GM12878 (cell line): ENCODE measurements at regions not wholly inside any gene's neighbourhood (a gene's known extent, or its start where the extent isn't known, plus 50 kb on each side); places are given as distances from the start of the nearest gene placed in this dataset.

Experiments
- ATAC-seq: fragments of 200-7000 bp; cut with Tn5 transposase; 3 replicates; pipeline ENCODE4 v1.9.1; 2020; ENCODE audit warnings: mild to moderate bottlenecking, moderate library complexity
- BruUV-seq: library from RNA; stranded (reverse); fragments of 400-500 nt; replicated peaks from 2 replicates; lab custom pipeline; 2021; lab: Mats Ljungman, UMichigan
- CTCF ChIA-PET: fragments of 300-600 bp; sonication (Branson Sonifier 250); formaldehyde crosslinking; extraction: SDS; loops from one replicate; lab custom pipeline; 2021; ENCODE audit warnings: inconsistent platforms; lab: Yijun Ruan, JAX
- POLR2A ChIA-PET: fragments of 350-600 bp; formaldehyde crosslinking; extraction: SDS; loops from one replicate; lab custom pipeline; 2021; ENCODE audit warnings: inconsistent platforms; lab: Charles Lee
- RAD21 ChIA-PET: fragments of 300-600 bp; sonication (Branson Sonifier 250); formaldehyde crosslinking; loops from one replicate; lab custom pipeline; 2023; ENCODE audit warnings: antibody characterized with exemption; ENCODE audit not compliant: unreplicated experiment; lab: Charles Lee
- SMC1A ChIA-PET: fragments of 300-600 bp; sonication (Branson Sonifier 250); formaldehyde crosslinking; loops from one replicate; lab custom pipeline; 2023; ENCODE audit not compliant: unreplicated experiment, uncharacterized antibody; lab: Charles Lee
- DNase-seq: peaks from one replicate; pipeline ENCODE4 v3.0.0-alpha.2; 2011; ENCODE audit warnings: low read depth, low spot score
- FAIRE-seq: peaks from 3 replicates; lab custom pipeline; 2011; peaks lifted over from hg19 to GRCh38; lab: Jason Lieb, UNC
- H2AFZ ChIP-seq: 2 replicates; pipeline ENCODE4 v1.6.0; 2011; ENCODE audit warnings: low read depth, low read length, control low read depth; ENCODE audit not compliant: control insufficient read depth
- H3K27ac ChIP-seq: 2 replicates; pipeline ENCODE4 v1.5.1; 2011; ENCODE audit warnings: control low read depth; ENCODE audit not compliant: control insufficient read depth, insufficient read depth
- H3K27me3 ChIP-seq, 2 experiments: replicated peaks in 1 of 2; 2 replicates each; pipeline versions ENCODE4 v1.6.0 to v1.6.1; 2011; ENCODE audit warnings: low read length in 1 of 2; ENCODE audit not compliant: control insufficient read depth in 2 of 2, insufficient read depth in 2 of 2
- H3K36me3 ChIP-seq, 2 experiments: 2 replicates each; pipeline ENCODE4 v1.5.1; 2011; ENCODE audit warnings: low read length in 1 of 2; ENCODE audit not compliant: control insufficient read depth in 2 of 2, insufficient read depth in 2 of 2
- H3K4me1 ChIP-seq: 2 replicates; pipeline ENCODE4 v1.6.1; 2011; ENCODE audit warnings: mild to moderate bottlenecking, low read length, moderate library complexity, mixed read lengths; ENCODE audit not compliant: control insufficient read depth, insufficient read depth
- H3K4me2 ChIP-seq: 2 replicates; pipeline ENCODE4 v1.6.0; 2011; ENCODE audit warnings: control low read depth; ENCODE audit not compliant: control insufficient read depth, insufficient read depth
- H3K4me3 ChIP-seq: fragments of 200-600 bp; sonication (generic); 2 replicates; pipeline ENCODE4 v1.5.1; 2016
- H3K79me2 ChIP-seq: 2 replicates; pipeline ENCODE4 v1.6.0; 2011; ENCODE audit warnings: low read length; ENCODE audit not compliant: control insufficient read depth, insufficient read depth
- H3K9ac ChIP-seq: 2 replicates; pipeline ENCODE4 v1.8.0; 2011; ENCODE audit warnings: low read length, control low read depth, mixed read lengths; ENCODE audit not compliant: control insufficient read depth, insufficient read depth
- H3K9me3 ChIP-seq: replicated peaks from 3 replicates; pipeline ENCODE4 v1.5.1; 2011; ENCODE audit warnings: mild to moderate bottlenecking, low read length; ENCODE audit not compliant: control insufficient read depth, insufficient read depth
- H4K20me1 ChIP-seq: 2 replicates; pipeline ENCODE4 v1.6.0; 2011; ENCODE audit not compliant: control insufficient read depth, insufficient read depth
- CBX3 ChIP-seq: fragments of 200-600 bp; sonication (generic); IDR thresholded peaks from 2 replicates; pipeline ENCODE4 v1.6.1; 2016; ENCODE audit warnings: low read depth, borderline replicate concordance
- CEBPB ChIP-seq, 2 experiments: fragments of 150-350 bp in 1 of 2; IDR thresholded peaks; 2 replicates each; pipeline ENCODE4 v1.6.1; 2012 to 2014; ENCODE audit warnings: low read depth in 2 of 2, low read length in 2 of 2, borderline replicate concordance in 1 of 2, inconsistent platforms in 1 of 2
- GATAD2B ChIP-seq: fragments of 450-650 bp; conservative IDR thresholded peaks from 2 replicates; pipeline ENCODE4 v1.6.1; 2017; ENCODE audit warnings: low read depth, mild to moderate bottlenecking, moderate library complexity
- IKZF2 ChIP-seq, 2 experiments: fragments of 450-650 bp; IDR thresholded peaks; 2 replicates each; pipeline ENCODE4 v1.6.1; 2017; ENCODE audit warnings: mild to moderate bottlenecking in 2 of 2, moderate library complexity in 2 of 2
- RFX5 ChIP-seq: IDR thresholded peaks from 2 replicates; pipeline ENCODE4 v1.6.1; 2011; ENCODE audit warnings: low read depth, low read length, improper control_type of control experiment
- STAT1 ChIP-seq: fragments of 450-650 bp; conservative IDR thresholded peaks from 2 replicates; pipeline ENCODE4 v1.6.1; 2014; ENCODE audit warnings: antibody characterized with exemption, mild to moderate bottlenecking
- WGBS: methylation state at CpG from one replicate; pipeline ENCODE4 v1.1.6; 2016; ENCODE audit warnings: low lambda C conversion rate; ENCODE audit not compliant: insufficient replicate concordance, insufficient coverage; ENCODE audit errors: missing lambda C conversion rate; 5-methylcytosine and 5-hydroxymethylcytosine counted together
- in situ Hi-C: fragments of 300-500 bp; cut with MboI; formaldehyde crosslinking; loops from 9 replicates; pipeline ENCODE4 v1.14.3; 2018; ENCODE audit warnings: mixed read lengths
- intact Hi-C: fragments of 100-400 bp; cut with micrococcal nuclease; formaldehyde crosslinking; loops from one replicate; pipeline ENCODE4 v1.14.2; 2022; ENCODE audit not compliant: unreplicated experiment
- TF ChIP-seq, protein P1 (sequence below): IDR thresholded peaks from 2 replicates; pipeline ENCODE4 v1.6.1; 2011; ENCODE audit warnings: low read depth, mild to moderate bottlenecking, low read length, moderate library complexity, borderline replicate concordance; ENCODE audit errors: extremely low read depth
- TF ChIP-seq, protein P2 (sequence below): fragments of 450-650 bp; IDR thresholded peaks from 2 replicates; pipeline ENCODE4 v1.6.1; 2016; ENCODE audit warnings: mild to moderate bottlenecking, moderate library complexity, borderline replicate concordance

DNA sequence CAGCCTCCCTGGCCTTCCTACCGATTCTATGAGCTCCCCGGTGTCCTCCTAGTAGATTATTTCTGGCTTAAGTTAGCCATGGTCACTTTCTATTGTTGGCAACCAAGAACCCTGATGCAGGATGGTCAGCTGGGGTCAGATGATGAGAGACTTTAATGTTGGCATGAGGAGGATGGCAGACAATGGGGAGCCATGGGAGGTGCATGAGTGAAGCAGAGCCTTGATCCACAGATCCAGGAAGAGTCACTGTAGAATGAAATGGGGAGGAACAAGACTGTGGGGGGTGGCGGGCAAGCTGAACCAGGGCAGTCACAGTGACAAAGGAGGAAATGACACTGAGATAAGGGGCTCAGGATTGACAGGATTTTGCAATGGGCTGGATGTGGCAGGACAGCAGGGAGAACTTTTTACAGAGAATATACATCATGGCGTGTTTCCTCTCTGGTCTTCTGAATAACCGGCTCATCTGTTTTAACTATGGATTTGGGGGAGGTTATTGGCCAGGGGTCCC, 60.9 kb downstream of the RPLP1 start:
- H3K36me3 ChIP-seq, result no peaks in the 10 kb centered on the region
- 40% methylated on average over 5 of the region's 5 CpGs for WGBS
- no peak for TF ChIP-seq IKZF2 (IDR thresholded peaks at IDR 0.05)
- TF ChIP-seq, protein P1, sequence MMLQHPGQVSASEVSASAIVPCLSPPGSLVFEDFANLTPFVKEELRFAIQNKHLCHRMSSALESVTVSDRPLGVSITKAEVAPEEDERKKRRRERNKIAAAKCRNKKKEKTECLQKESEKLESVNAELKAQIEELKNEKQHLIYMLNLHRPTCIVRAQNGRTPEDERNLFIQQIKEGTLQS, result no peak
- TF ChIP-seq, protein P2, sequence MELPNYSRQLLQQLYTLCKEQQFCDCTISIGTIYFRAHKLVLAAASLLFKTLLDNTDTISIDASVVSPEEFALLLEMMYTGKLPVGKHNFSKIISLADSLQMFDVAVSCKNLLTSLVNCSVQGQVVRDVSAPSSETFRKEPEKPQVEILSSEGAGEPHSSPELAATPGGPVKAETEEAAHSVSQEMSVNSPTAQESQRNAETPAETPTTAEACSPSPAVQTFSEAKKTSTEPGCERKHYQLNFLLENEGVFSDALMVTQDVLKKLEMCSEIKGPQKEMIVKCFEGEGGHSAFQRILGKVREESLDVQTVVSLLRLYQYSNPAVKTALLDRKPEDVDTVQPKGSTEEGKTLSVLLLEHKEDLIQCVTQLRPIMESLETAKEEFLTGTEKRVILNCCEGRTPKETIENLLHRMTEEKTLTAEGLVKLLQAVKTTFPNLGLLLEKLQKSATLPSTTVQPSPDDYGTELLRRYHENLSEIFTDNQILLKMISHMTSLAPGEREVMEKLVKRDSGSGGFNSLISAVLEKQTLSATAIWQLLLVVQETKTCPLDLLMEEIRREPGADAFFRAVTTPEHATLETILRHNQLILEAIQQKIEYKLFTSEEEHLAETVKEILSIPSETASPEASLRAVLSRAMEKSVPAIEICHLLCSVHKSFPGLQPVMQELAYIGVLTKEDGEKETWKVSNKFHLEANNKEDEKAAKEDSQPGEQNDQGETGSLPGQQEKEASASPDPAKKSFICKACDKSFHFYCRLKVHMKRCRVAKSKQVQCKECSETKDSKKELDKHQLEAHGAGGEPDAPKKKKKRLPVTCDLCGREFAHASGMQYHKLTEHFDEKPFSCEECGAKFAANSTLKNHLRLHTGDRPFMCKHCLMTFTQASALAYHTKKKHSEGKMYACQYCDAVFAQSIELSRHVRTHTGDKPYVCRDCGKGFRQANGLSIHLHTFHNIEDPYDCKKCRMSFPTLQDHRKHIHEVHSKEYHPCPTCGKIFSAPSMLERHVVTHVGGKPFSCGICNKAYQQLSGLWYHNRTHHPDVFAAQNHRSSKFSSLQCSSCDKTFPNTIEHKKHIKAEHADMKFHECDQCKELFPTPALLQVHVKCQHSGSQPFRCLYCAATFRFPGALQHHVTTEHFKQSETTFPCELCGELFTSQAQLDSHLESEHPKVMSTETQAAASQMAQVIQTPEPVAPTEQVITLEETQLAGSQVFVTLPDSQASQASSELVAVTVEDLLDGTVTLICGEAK, result no peak
- no peak for TF ChIP-seq CBX3
- TF ChIP-seq RFX5, result no peak
- TF ChIP-seq CEBPB (IDR thresholded peaks at IDR 0.05; ENCODE audit: borderline replicate concordance in 1 of 2, low read depth in 2 of 2, low read length in 2 of 2), result no peak
- no peak for TF ChIP-seq GATAD2B
- TF ChIP-seq STAT1, result no peak
- RAD21 ChIA-PET, result no interaction called here
- H3K4me2 ChIP-seq, result no peak overlapping the region
- no peak overlapping the region for H2AFZ ChIP-seq
- ATAC-seq (no peak), DNase-seq (no peak), FAIRE-seq (no peak)
- intact Hi-C loops (no loop called here), in situ Hi-C loops (no loop called here)
- no peak overlapping the region for H3K27ac ChIP-seq
- no peak overlapping the region for H3K4me3 ChIP-seq
- no peaks in the 10 kb centered on the region for H3K4me1 ChIP-seq
- no TSS peak for BruUV-seq
- no peaks in the 10 kb centered on the region for H3K9me3 ChIP-seq
- POLR2A ChIA-PET, result no interaction called here
- H3K9ac ChIP-seq, result no peak overlapping the region
- CTCF ChIA-PET, result no interaction called here
- H3K79me2 ChIP-seq, result no peaks in the 10 kb centered on the region
- H4K20me1 ChIP-seq, result no peaks in the 10 kb centered on the region
- SMC1A ChIA-PET, result no interaction called here
- peaks cover 0 to 5% of the 10 kb centered on the region in 2 experiments; a peak in 2 of 4 replicates for H3K27me3 ChIP-seq
